Fibroblast of skin of right biceps (primary cell): ENCODE measurements at regions not wholly inside any gene's neighbourhood (a gene's known extent, or its start where the extent isn't known, plus 50 kb on each side); places are given as distances from the start of the nearest gene placed in this dataset.

ENCODE experiments used
- DNase-seq: peaks from one replicate; pipeline ENCODE4 v3.0.0-alpha.2; 2013

GRCh38 chr4:10979032-10979431 lies 294.5 kb upstream of the CLNK start:
- no peak for DNase-seq

- no peak for DNase-seq
Measured at GRCh38 chr4:10977534-10977933, 293.0 kb upstream of the CLNK start.

GRCh38 chr4:10974371-10974770 lies 289.8 kb upstream of the CLNK start:
- peak; percentile 31 for DNase-seq

DNA sequence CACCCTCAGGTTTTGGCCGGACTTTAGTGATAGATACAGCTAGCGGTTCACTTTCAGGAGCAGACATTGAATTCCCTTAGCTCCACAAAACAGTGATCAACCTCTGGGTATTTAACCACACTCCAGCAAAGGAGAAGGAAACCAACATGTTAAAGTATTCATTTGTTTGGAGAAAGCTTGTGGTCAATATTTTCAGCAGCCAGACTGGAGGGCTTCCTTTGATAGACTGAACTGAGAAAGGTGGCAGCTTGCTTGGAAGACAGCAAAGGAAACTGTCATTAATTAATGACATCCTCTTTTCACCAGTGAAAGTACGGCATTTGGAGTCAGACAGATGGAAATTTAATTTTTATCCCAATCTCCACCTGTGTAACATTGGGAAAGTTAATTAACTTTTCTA lies 289.1 kb upstream of the CLNK start:
- no peak for DNase-seq

- no peak for DNase-seq
Measured at GRCh38 chr4:10971800-10972401, 287.3 kb upstream of the CLNK start.

GRCh38 chr4:10965196-10965595 lies 280.6 kb upstream of the CLNK start:
- peak; percentile 23 for DNase-seq

- no peak for DNase-seq
Measured at GRCh38 chr4:10963958-10964703, 279.6 kb upstream of the CLNK start.

GRCh38 chr4:10963241-10963640 lies 278.7 kb upstream of the CLNK start:
- DNase-seq = no peak

- no peak for DNase-seq
Measured at GRCh38 chr4:10962246-10962645, 277.7 kb upstream of the CLNK start.

DNA sequence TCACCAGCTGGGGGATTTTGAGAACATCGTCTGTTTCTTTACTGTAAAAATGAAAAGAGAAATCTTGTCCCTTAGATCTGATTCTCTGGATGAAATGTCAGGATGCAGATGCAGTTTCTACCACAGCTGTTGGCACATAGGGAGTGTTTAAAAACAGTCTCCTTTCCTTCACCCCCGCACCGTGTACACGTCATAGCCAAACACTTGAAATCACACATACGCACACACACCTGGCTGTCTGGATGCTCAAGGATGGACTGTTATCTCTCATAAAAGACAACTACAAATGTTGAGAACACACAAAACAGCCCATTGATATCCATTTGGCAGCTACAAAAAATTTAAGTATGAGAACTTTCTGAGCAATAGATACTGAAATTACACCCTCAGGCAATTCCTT lies 275.8 kb upstream of the CLNK start:
- DNase-seq = no peak

DNA sequence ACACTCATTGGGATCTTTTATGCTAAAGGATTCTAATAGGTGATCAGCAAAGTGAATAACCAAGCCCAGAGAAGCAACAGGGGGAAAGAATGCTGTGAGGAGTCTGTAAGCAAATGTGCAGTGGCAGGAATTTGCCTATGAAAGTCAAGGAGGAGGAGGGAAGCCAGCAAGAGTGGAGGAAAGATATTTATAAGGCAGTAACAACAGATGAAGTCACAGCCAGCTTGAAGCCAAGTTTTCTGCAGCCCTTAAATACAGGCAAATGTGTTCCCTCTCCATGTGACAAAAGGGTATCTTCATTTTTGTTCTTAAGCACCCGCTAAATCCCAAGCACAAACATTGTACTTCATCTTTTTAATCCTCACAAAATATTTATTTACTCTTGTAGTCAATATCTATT lies 275.0 kb upstream of the CLNK start:
- peak; percentile 6 for DNase-seq

GRCh38 chr4:10958226-10958856 lies 273.8 kb upstream of the CLNK start:
- peak; percentile 1 for DNase-seq

GRCh38 chr4:10951306-10951705 lies 266.7 kb upstream of the CLNK start:
- DNase-seq = peak; percentile 40

GRCh38 chr4:10949039-10949733 lies 264.6 kb upstream of the CLNK start:
- DNase-seq = no peak

DNA sequence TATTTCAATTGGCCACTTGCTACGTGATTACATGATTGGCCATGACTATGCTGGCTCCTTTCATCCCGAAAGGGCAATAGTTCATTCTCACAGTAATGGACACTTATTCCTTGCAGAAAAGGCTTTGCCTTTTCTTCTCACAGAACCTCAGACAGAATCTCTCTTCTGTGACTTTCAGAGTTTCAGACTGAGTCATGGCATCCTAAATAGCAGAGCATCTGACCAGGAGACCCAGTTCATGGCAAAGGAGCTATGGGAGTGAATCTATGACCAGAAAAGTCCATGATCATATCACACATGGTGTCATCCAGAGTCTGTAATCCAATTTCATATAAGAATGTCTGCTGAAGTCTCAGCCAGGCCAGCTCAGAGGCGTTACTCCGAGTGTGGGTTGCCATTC lies 263.3 kb upstream of the CLNK start:
- no peak for DNase-seq

DNA sequence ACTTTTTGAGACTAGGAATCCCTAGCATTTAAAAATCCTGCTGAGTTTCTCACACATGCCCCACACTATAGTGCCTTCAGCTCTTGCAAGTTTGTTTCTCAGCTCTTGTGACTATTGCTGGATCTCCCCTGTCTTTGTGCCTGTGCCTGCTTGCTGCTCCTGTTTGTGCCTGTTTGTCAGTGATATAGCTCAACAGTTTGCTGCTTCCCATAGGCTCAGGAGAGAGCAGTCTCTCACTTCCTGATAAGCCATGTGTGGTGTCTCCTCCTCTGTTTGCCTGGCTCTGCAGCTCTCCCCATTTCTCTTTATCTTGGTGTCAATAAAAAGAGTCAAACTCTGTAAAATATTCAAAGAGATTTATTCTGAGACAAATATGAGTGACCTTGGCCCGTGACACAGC lies 259.8 kb upstream of the CLNK start:
- no peak for DNase-seq

DNA sequence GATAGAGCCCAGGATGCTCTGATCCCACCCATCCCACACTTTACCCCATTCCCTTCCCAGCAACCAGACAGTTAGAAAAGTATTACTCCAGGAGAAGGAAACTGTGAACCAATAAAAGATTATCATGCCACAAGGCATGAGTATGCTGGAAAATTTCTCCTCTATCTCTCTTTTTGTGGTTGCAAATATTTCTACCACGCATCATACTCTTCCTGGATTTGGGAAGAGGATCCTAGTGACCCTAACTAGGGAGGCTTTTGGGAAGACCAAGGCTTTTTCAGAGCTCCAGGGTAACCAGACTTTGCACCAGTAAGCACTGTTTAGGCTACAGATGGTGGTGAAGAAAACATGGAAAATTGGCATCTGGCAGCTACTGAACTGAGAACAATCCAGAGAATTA lies 257.6 kb upstream of the CLNK start:
- DNase-seq = peak; percentile 82

DNA sequence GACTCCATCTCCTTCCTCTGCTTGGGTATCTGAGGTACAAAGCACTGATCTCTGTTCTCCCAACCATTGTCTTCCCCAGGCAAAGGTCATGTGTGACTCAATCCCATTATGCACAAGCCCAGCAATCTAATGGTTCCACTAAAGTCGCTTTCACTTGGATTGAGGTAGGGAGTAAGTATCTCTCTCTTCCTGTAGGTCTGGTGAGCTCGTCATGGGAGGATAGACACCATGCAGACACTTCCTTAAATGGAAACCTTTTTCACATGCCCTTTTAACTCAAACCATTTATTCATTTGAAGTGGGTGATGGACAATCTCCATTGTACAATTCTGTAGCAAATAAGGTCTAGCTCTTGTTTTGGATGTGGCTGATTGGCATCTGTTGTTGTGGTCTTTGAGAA lies 245.2 kb upstream of the CLNK start:
- DNase-seq = no peak

DNA sequence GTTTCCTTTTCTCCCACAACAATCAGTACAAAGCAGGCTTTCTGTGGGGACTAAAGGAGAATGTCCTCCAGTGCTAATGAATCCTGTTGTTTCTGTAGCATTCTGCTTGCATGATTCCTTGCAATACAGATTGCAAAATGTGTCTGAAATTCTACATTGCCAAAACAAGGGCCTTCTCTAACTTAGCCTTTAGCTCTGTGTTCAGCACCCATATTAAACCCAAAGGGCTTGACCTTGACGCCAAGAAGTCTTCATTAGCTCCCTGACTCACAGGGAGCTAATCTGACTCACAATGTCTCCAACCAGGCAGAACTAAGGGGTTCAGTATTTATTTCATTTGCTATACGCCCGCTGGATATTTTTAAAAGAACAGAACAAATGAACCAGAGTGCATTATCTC lies 241.4 kb upstream of the CLNK start:
- DNase-seq = peak; percentile 78

- DNase-seq = no peak
Measured at GRCh38 chr4:10924274-10924673, 239.7 kb upstream of the CLNK start.

GRCh38 chr4:10917566-10917965 lies 233.0 kb upstream of the CLNK start:
- DNase-seq = peak; percentile 80

DNA sequence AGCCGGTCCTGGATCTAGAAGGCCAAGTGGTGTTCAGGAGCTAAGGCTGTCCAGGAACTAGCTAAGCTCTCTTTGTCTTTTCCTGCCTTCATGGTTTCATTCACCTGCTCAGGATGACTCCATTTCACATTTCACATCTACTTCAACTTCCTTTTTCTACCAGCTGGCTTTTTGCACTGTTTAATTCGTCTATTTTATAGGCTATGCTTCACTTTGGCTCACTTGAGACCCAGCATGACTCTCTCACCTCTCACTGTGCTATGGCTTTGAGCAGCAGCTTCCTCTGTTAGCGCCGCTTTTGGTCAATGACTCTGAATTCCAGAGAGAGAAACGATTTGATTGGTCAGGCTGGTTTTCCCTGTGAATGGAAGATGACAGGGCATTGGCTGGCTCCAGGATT lies 213.5 kb upstream of the CLNK start:
- DNase-seq = no peak

GRCh38 chr4:10897076-10897475 lies 212.5 kb upstream of the CLNK start:
- DNase-seq = no peak

GRCh38 chr4:10893395-10893794 lies 208.8 kb upstream of the CLNK start:
- DNase-seq = no peak
